B cell (primary cell): ENCODE measurements at regions not wholly inside any gene's neighbourhood (a gene's known extent, or its start where the extent isn't known, plus 50 kb on each side); places are given as distances from the start of the nearest gene placed in this dataset.

ENCODE experiments used
- CTCF ChIP-seq: fragments of 200-600 bp; IDR thresholded peaks from one replicate; pipeline ENCODE4 v1.8.0; 2022; ENCODE audit warnings: antibody characterized with exemption, mild to moderate bottlenecking
- EZH2 ChIP-seq: IDR thresholded peaks from 2 replicates; pipeline ENCODE4 v1.6.1; 2012; ENCODE audit warnings: borderline replicate concordance, low read depth, mild to moderate bottlenecking, moderate library complexity, low read length; ENCODE audit not compliant: insufficient read depth, poor library complexity, severe bottlenecking

DNA sequence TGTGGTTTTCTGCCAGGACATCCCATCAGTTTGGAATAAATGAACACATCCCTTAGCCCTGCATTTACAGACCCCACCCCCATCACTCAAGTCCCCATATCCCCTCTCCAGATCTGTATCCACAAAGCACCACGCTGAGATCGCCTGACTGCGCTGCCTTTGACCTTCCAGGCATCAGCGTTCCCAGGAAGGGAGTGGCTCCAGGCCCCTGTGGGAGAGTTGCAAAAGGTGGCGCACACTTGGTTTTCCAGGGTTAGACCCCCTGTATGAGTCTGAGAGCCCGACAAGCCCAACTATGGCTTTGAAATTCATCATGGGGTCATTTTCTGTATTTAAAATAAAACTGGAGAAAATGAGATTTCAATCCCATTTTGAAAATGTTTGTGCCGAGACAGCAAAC, 137.0 kb upstream of the ZNF236 start:
- TF ChIP-seq CTCF (no peak), EZH2 (no peak)
